PC-3 (cell line): ENCODE measurements at regions not wholly inside any gene's neighbourhood (a gene's known extent, or its start where the extent isn't known, plus 50 kb on each side); places are given as distances from the start of the nearest gene placed in this dataset.

Experiments used
- CTCF ChIP-seq: fragments of 300-600 bp; sonication (generic); conservative IDR thresholded peaks from 2 replicates; pipeline ENCODE4 v1.5.1; 2017; ENCODE audit warnings: antibody characterized with exemption, low read depth, mild to moderate bottlenecking, low read length
- EZH2 ChIP-seq: fragments of 300-600 bp; sonication (generic); IDR thresholded peaks from one replicate; pipeline ENCODE4 v1.6.1; 2017; ENCODE audit warnings: antibody characterized with exemption, mild to moderate bottlenecking, low read length; ENCODE audit not compliant: unreplicated experiment
- EZH2phosphoT487 ChIP-seq: fragments of 300-600 bp; sonication (generic); IDR thresholded peaks from 2 replicates; pipeline ENCODE4 v1.6.1; 2018; ENCODE audit warnings: mild to moderate bottlenecking, antibody characterized with exemption, low read length, borderline replicate concordance

- TF ChIP-seq CTCF: no peak
- TF ChIP-seq EZH2: no peak
- no peak for TF ChIP-seq EZH2phosphoT487
Observed at GRCh38 chr6:93676581-93676980, 257.2 kb upstream of the EPHA7 start.
